NB4 (cell line): ENCODE measurements at regions not wholly inside any gene's neighbourhood (a gene's known extent, or its start where the extent isn't known, plus 50 kb on each side); places are given as distances from the start of the nearest gene placed in this dataset.
"Not testable (repeated sequence)": the region's sequence is repeated elsewhere in the genome, so short reads cannot be mapped to it uniquely, and the experiment has no call there.

Experiments used
- DNase-seq: peaks from one replicate; pipeline ENCODE4 v3.0.0; 2010; ENCODE audit warnings: low read depth
- H3K4me3 ChIP-seq: one replicate; pipeline ENCODE4 v1.5.1; 2011; ENCODE audit warnings: mild to moderate bottlenecking, low read depth, low read length, moderate library complexity
- CTCF ChIP-seq: IDR thresholded peaks from one replicate; pipeline ENCODE4 v1.5.1; 2012; ENCODE audit warnings: low read depth, low read length
- MAX ChIP-seq: IDR thresholded peaks from 2 replicates; pipeline ENCODE4 v1.6.1; 2011; ENCODE audit warnings: low read depth, low read length
- MYC ChIP-seq: IDR thresholded peaks from 2 replicates; pipeline ENCODE4 v1.6.1; 2011; ENCODE audit warnings: low read depth, low read length
- POLR2A ChIP-seq: IDR thresholded peaks from 2 replicates; pipeline ENCODE4 v1.6.1; 2011; ENCODE audit warnings: mild to moderate bottlenecking; ENCODE audit not compliant: insufficient read length; ENCODE audit errors: extremely low read depth

- H3K4me3 ChIP-seq: no peak overlapping the region
- DNase-seq: no peak
- no peak for TF ChIP-seq CTCF
- TF ChIP-seq POLR2A: no peak
- TF ChIP-seq MYC: no peak
- no peak for TF ChIP-seq MAX
Observed at GRCh38 chr1:187938092-187938491, 1109.3 kb downstream of the PLA2G4A start.

- H3K4me3 ChIP-seq: no peak overlapping the region
- DNase-seq: no peak
- TF ChIP-seq POLR2A (no peak), MAX (no peak), MYC (no peak)
Observed at GRCh38 chr1:187942986-187943385, 1114.2 kb downstream of the PLA2G4A start.

- TF ChIP-seq POLR2A (no peak), MYC (no peak), CTCF (no peak), MAX (no peak)
- no peak overlapping the region for H3K4me3 ChIP-seq
- no peak for DNase-seq
Observed at GRCh38 chr1:187943606-187944403, 1115.1 kb downstream of the PLA2G4A start.

- DNase-seq, H3K4me3 ChIP-seq: not testable (repeated sequence)
Observed at GRCh38 chr1:187946661-187947060, 1117.9 kb downstream of the PLA2G4A start.

GRCh38 chr1:187947359-187947758 lies 1118.6 kb downstream of the PLA2G4A start:
- TF ChIP-seq POLR2A (no peak), MAX (no peak), MYC (no peak), CTCF (no peak)
- no peak for DNase-seq
- H3K4me3 ChIP-seq: no peak overlapping the region

GRCh38 chr1:187948170-187948794 lies 1119.5 kb downstream of the PLA2G4A start:
- no peak for DNase-seq
- TF ChIP-seq MYC (no peak), CTCF (no peak), POLR2A (no peak), MAX (no peak)
- no peak overlapping the region for H3K4me3 ChIP-seq
